Karpas-422 (cell line): ENCODE measurements at regions not wholly inside any gene's neighbourhood (a gene's known extent, or its start where the extent isn't known, plus 50 kb on each side); places are given as distances from the start of the nearest gene placed in this dataset.

Experiments used
- DNase-seq: peaks from one replicate; pipeline ENCODE4 v3.0.0-alpha.2; 2015
- H2AFZ ChIP-seq: fragments of 200-600 bp; sonication (generic); 2 replicates; pipeline ENCODE4 v1.6.1; 2014; ENCODE audit warnings: antibody characterized with exemption, low read length, mixed read lengths
- H3K27ac ChIP-seq: fragments of 200-600 bp; sonication (generic); 2 replicates; pipeline ENCODE4 v1.5.1; 2014; ENCODE audit warnings: mild to moderate bottlenecking, low read length, moderate library complexity
- H3K27me3 ChIP-seq: fragments of 200-600 bp; sonication (generic); 2 replicates; pipeline ENCODE4 v1.6.1; 2014; ENCODE audit warnings: low read length, mixed read lengths
- H3K36me3 ChIP-seq: fragments of 200-600 bp; sonication (generic); 2 replicates; pipeline ENCODE4 v1.6.1; 2014; ENCODE audit warnings: low read length, mixed read lengths; ENCODE audit not compliant: insufficient read depth
- H3K4me1 ChIP-seq: fragments of 200-600 bp; sonication (generic); 2 replicates; pipeline ENCODE4 v1.6.1; 2014; ENCODE audit warnings: mild to moderate bottlenecking, low read length, mixed read lengths
- H3K4me2 ChIP-seq: fragments of 200-600 bp; sonication (generic); 2 replicates; pipeline ENCODE4 v1.6.1; 2014; ENCODE audit warnings: low read length, low read depth, mild to moderate bottlenecking; ENCODE audit not compliant: poor library complexity, severe bottlenecking
- H3K4me3 ChIP-seq: fragments of 200-600 bp; sonication (generic); 2 replicates; pipeline ENCODE4 v1.5.1; 2014; ENCODE audit warnings: mild to moderate bottlenecking, antibody characterized with exemption, low read length, mixed read lengths
- H3K79me2 ChIP-seq: fragments of 200-600 bp; sonication (generic); 2 replicates; pipeline ENCODE4 v1.6.1; 2014; ENCODE audit warnings: mild to moderate bottlenecking, low read length, mixed read lengths
- H3K9ac ChIP-seq: fragments of 200-600 bp; sonication (generic); 2 replicates; pipeline ENCODE4 v1.6.0; 2014; ENCODE audit warnings: low read length
- H3K9me2 ChIP-seq: fragments of 200-600 bp; sonication (generic), shearing (Covaris generic); replicated peaks from 2 replicates; pipeline ENCODE4 v1.6.0; 2014; ENCODE audit warnings: mild to moderate bottlenecking, low read length, moderate library complexity; ENCODE audit not compliant: insufficient read depth
- H3K9me3 ChIP-seq: fragments of 300-700, 200-600 bp; sonication (generic); 2 replicates; pipeline ENCODE4 v1.6.1; 2014; ENCODE audit warnings: low read length, mixed read lengths
- H4K20me1 ChIP-seq: fragments of 200-600 bp; sonication (generic); 2 replicates; pipeline ENCODE4 v1.6.1; 2014; ENCODE audit warnings: mild to moderate bottlenecking, antibody characterized with exemption, low read length, low read depth; ENCODE audit not compliant: insufficient read depth

- Histone ChIP-seq H3K36me3 (no peaks in the 10 kb centered on the region), H3K9ac (no peak overlapping the region), H3K27me3 (no peaks in the 10 kb centered on the region), H2AFZ (no peak overlapping the region), H3K4me1 (no peaks in the 10 kb centered on the region; the same call in 1 of the 2 replicates), H3K4me2 (no peak overlapping the region), H3K79me2 (no peaks in the 10 kb centered on the region), H3K4me3 (no peak overlapping the region), H3K9me2 (no peaks in the 10 kb centered on the region), H3K27ac (no peak overlapping the region), H4K20me1 (no peaks in the 10 kb centered on the region), H3K9me3 (0 out of 2 replicates have a peak, but pooled peaks cover 2% of the 10 kb centered on the region)
- no peak for DNase-seq
Observed at GRCh38 chr20:53847837-53848170, 222.6 kb downstream of the BCAS1 start.

GRCh38 chr20:53847139-53847836, 223.1 kb downstream of the BCAS1 start:
- no peaks in the 10 kb centered on the region for H3K9me2 ChIP-seq
- H3K27ac ChIP-seq = no peak overlapping the region

GRCh38 chr20:53846640-53847039, 223.8 kb downstream of the BCAS1 start:
- H3K4me2 ChIP-seq = no peak overlapping the region
- H4K20me1 ChIP-seq = no peaks in the 10 kb centered on the region
- H3K9ac ChIP-seq = no peak overlapping the region
- H3K79me2 ChIP-seq = no peaks in the 10 kb centered on the region
- H3K4me3 ChIP-seq = no peak overlapping the region
- H3K9me3 ChIP-seq = 0 out of 2 replicates have a peak, but pooled peaks cover 2% of the 10 kb centered on the region
- no peak overlapping the region for H2AFZ ChIP-seq
- no peaks in the 10 kb centered on the region for H3K27me3 ChIP-seq
- DNase-seq = no peak
- H3K9me2 ChIP-seq = no peaks in the 10 kb centered on the region
- no peaks in the 10 kb centered on the region; the same call in 1 of the 2 replicates for H3K4me1 ChIP-seq
- H3K27ac ChIP-seq = no peak overlapping the region
- no peaks in the 10 kb centered on the region for H3K36me3 ChIP-seq

More at GRCh38 chr20:53847139-53847836, 223.1 kb downstream of the BCAS1 start:
- H3K79me2 ChIP-seq = no peaks in the 10 kb centered on the region
- no peak overlapping the region for H2AFZ ChIP-seq
- no peak overlapping the region for H3K9ac ChIP-seq
- H4K20me1 ChIP-seq = no peaks in the 10 kb centered on the region
- no peaks in the 10 kb centered on the region; the same call in 1 of the 2 replicates for H3K4me1 ChIP-seq
- no peak overlapping the region for H3K4me2 ChIP-seq
- no peak for DNase-seq
- H3K9me3 ChIP-seq = 0 out of 2 replicates have a peak, but pooled peaks cover 2% of the 10 kb centered on the region
- H3K4me3 ChIP-seq = no peak overlapping the region
- H3K36me3 ChIP-seq = no peaks in the 10 kb centered on the region
- no peaks in the 10 kb centered on the region for H3K27me3 ChIP-seq

DNA sequence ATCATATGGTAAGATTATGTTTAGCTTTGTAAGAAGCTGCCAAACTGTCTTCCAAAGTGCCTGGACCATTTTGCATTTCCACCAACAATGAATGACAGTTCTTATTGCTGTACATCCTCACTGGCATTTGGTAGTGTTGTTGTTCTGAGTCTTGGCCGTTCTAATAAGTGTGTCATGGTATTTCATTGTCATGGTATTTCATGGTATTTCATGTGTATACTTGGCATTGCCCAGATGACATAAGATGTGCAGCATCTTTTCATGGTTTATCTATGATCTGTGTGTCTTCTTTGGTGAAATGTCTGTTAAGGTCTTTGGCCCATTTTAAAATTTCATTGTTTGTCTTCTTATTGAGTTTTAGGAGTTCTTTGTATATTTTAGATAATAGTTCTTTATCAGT, 224.4 kb downstream of the BCAS1 start:
- H3K9ac ChIP-seq = no peak overlapping the region
- H2AFZ ChIP-seq = no peak overlapping the region
- H3K4me3 ChIP-seq = no peak overlapping the region
- no peaks in the 10 kb centered on the region for H3K36me3 ChIP-seq
- 0 out of 2 replicates have a peak, but pooled peaks cover 2% of the 10 kb centered on the region for H3K9me3 ChIP-seq
- H3K4me1 ChIP-seq = no peaks in the 10 kb centered on the region; the same call in 1 of the 2 replicates
- H3K27me3 ChIP-seq = no peaks in the 10 kb centered on the region
- no peak overlapping the region for H3K4me2 ChIP-seq
- no peaks in the 10 kb centered on the region for H3K9me2 ChIP-seq
- H4K20me1 ChIP-seq = no peaks in the 10 kb centered on the region
- H3K27ac ChIP-seq = no peak overlapping the region
- no peaks in the 10 kb centered on the region for H3K79me2 ChIP-seq
- DNase-seq = no peak

DNA sequence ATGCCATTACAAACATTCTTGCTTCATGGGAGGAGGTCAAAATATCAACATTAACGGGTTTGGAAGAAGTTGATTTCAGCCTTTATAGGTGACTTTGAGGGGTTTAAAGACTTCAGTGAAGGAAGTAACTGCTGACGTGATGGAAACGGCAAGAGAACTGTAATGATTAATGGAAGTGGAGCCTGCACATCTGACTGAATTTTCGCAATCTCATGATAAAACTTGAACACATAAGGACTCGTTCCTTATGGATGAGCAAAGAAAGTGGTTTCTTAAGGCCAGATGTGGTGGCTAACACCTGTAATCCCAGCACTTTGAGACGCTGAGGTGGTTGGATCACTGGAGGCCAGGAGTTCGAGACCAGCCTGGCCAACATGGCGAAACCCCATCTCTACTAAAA, 226.1 kb downstream of the BCAS1 start:
- no peaks in the 10 kb centered on the region for H3K36me3 ChIP-seq
- H3K4me1 ChIP-seq = no peaks in the 10 kb centered on the region; the same call in 1 of the 2 replicates
- H3K9me3 ChIP-seq = no peaks in the 10 kb centered on the region
- no peaks in the 10 kb centered on the region for H3K9me2 ChIP-seq
- no peak overlapping the region for H3K9ac ChIP-seq
- H3K79me2 ChIP-seq = no peaks in the 10 kb centered on the region
- H2AFZ ChIP-seq = no peak overlapping the region
- no peak overlapping the region for H3K4me2 ChIP-seq
- no peak overlapping the region for H3K4me3 ChIP-seq
- no peaks in the 10 kb centered on the region for H4K20me1 ChIP-seq
- no peak for DNase-seq
- H3K27me3 ChIP-seq = no peaks in the 10 kb centered on the region
- H3K27ac ChIP-seq = no peak overlapping the region

DNA sequence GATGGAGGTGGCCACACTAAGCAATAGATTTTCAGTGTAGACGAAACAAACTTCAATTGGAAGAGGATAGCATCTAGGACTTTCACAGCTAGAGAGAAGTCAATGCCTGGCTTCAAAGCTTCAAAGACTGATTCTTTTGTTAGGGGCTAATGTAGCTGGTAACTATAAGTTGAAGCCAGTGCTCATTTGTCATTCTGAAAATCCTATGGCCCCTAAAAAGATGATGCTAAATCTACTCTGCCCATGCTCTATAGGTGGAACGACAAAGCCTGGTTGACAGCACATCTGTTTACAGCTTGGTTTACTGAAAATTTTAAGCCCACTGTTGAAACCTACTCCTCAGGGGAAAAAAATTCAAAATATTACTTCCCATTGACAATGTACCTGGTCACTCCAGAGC, 226.7 kb downstream of the BCAS1 start:
- Histone ChIP-seq H3K79me2 (no peaks in the 10 kb centered on the region), H3K27ac (no peak overlapping the region), H3K36me3 (no peaks in the 10 kb centered on the region)

DNA sequence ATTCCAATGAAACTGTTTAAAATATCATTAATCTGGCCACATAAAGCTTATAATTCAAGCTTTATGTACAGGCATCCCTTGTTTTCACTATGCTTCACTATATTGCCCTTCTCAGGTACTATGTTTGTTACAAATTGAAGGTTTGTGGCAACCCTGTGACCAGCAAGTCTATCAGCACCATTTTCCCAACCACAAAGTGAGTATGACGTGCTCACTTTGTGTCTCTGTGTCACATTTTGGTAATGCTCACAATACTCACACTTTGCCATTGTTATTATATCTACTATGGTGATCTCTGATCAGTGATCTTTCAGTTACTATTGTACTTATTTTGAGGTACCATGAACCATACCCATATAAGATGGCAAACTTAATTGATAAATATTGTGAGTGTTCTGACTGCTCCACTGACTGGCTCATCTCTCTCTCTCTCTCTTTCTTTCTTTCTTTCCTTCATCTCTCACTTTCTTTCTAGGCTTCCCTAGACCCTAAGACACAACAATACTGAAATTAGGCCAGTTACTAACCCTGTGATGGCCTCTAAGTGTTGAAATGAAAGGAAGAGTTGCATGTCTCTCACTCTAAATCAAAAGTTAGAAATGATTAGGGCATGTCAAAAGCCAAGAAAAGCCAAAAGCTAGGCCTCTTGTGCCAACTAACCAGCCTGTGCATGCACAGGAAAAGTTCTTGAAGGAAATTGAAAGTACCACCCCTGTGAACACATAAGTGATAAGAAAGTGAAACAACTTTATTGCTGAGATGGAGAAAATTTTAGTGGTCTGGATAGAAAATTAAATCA, 227.9 kb downstream of the BCAS1 start:
- Histone ChIP-seq H2AFZ (no peak overlapping the region), H3K4me2 (no peak overlapping the region), H3K4me3 (no peak overlapping the region)

More for the DNA sequence above, 226.7 kb downstream of the BCAS1 start:
- no peaks in the 10 kb centered on the region for H3K27me3 ChIP-seq
- H3K4me3 ChIP-seq = no peak overlapping the region
- no peak for DNase-seq
- H3K9me2 ChIP-seq = no peaks in the 10 kb centered on the region
- no peaks in the 10 kb centered on the region for H3K9me3 ChIP-seq
- no peak overlapping the region for H2AFZ ChIP-seq
- H4K20me1 ChIP-seq = no peaks in the 10 kb centered on the region
- no peak overlapping the region for H3K9ac ChIP-seq
- no peaks in the 10 kb centered on the region; the same call in 1 of the 2 replicates for H3K4me1 ChIP-seq
- no peak overlapping the region for H3K4me2 ChIP-seq

GRCh38 chr20:53841741-53842140, 228.7 kb downstream of the BCAS1 start:
- Histone ChIP-seq H3K4me2 (no peak overlapping the region), H3K27ac (no peak overlapping the region), H3K4me1 (no peaks in the 10 kb centered on the region), H3K27me3 (no peaks in the 10 kb centered on the region), H2AFZ (no peak overlapping the region), H3K79me2 (no peaks in the 10 kb centered on the region), H3K9ac (no peak overlapping the region), H4K20me1 (no peaks in the 10 kb centered on the region), H3K9me2 (no peaks in the 10 kb centered on the region), H3K4me3 (no peak overlapping the region), H3K9me3 (no peaks in the 10 kb centered on the region), H3K36me3 (no peaks in the 10 kb centered on the region)
- no peak for DNase-seq

More for the DNA sequence above, 227.9 kb downstream of the BCAS1 start:
- Histone ChIP-seq H3K27me3 (no peaks in the 10 kb centered on the region), H3K79me2 (no peaks in the 10 kb centered on the region), H3K9me3 (no peaks in the 10 kb centered on the region), H4K20me1 (no peaks in the 10 kb centered on the region), H3K27ac (no peak overlapping the region), H3K9ac (no peak overlapping the region), H3K36me3 (no peaks in the 10 kb centered on the region), H3K4me1 (no peaks in the 10 kb centered on the region; the same call in 1 of the 2 replicates), H3K9me2 (no peaks in the 10 kb centered on the region)
- no peak for DNase-seq
